Adrenal gland (tissue), 9 donors: ENCODE measurements at regions not wholly inside any gene's neighbourhood (a gene's known extent, or its start where the extent isn't known, plus 50 kb on each side); places are given as distances from the start of the nearest gene placed in this dataset.

Experiments used
- DNase-seq, 7 donors: peaks; one replicate each; pipeline ENCODE4 v3.0.0-alpha.2; 2019 to 2020
- H3K27ac ChIP-seq, 5 donors: fragments of 200-600 bp; sonication (generic) in 4 of 5; 1 replicate in 3 of 5; 2 replicates in 2 of 5; pipeline versions ENCODE4 v1.5.1 to v1.8.0; 2016 to 2020; ENCODE audit warnings: mild to moderate bottlenecking in 1 of 5
- H3K27me3 ChIP-seq: fragments of 200-600 bp; 2 replicates; pipeline ENCODE4 v1.8.0; 2021
- H3K36me3 ChIP-seq, 2 donors: fragments of 200-600 bp; replicated peaks in 1 of 2; 1 replicate in 1 of 2; 2 replicates in 1 of 2; pipeline versions ENCODE4 v1.5.1 to v1.8.0; 2018 to 2022
- H3K4me1 ChIP-seq, 2 donors: fragments of 200-600 bp; replicated peaks in 1 of 2; 1 replicate in 1 of 2; 2 replicates in 1 of 2; pipeline versions ENCODE4 v1.5.1 to v1.8.0; 2018 to 2021
- H3K4me3 ChIP-seq, 4 donors: fragments of 200-600 bp; sonication (generic) in 3 of 4; one replicate each; pipeline ENCODE4 v1.5.1; 2016 to 2018
- H3K9me3 ChIP-seq, 3 donors: fragments of 200-600 bp; sonication (generic) in 1 of 3; replicated peaks in 1 of 3; 1 replicate in 2 of 3; 2 replicates in 1 of 3; pipeline versions ENCODE4 v1.5.1 to v1.8.0; 2016 to 2021
- POLR2A ChIP-seq, 2 donors: fragments of 450-650 bp; IDR thresholded peaks; one replicate each; pipeline ENCODE4 v1.6.1; 2017; ENCODE audit warnings: antibody characterized with exemption in 2 of 2, mild to moderate bottlenecking in 2 of 2, moderate library complexity in 1 of 2
- whole genome bisulfite sequencing, 4 donors: extraction: QIAGEN DNeasy Blood & Tissue Kit in 2 of 4; methylation state at CpG; one replicate each; pipeline versions ENCODE4 v1.1.5 to v1.1.7; 2013 to 2017; 5-methylcytosine and 5-hydroxymethylcytosine counted together
- intact Hi-C, 2 donors: fragments of 100-400 bp; cut with DNase I; formaldehyde crosslinking; loops; one replicate each; pipeline versions ENCODE4 v1.14.1 to v1.15.0; 2022 to 2023
- TF ChIP-seq, protein P1 (sequence below), 6 experiments: fragments of 450-650 bp in 4 of 6; fragments of 200-600 bp in 2 of 6; sonication (generic) in 1 of 6; IDR thresholded peaks; 1 replicate in 5 of 6; 2 replicates in 1 of 6; pipeline versions ENCODE4 v1.5.1 to v1.8.0; 2016 to 2021; ENCODE audit warnings: antibody characterized with exemption in 6 of 6, mild to moderate bottlenecking in 2 of 6, moderate library complexity in 1 of 6
- donor health status: healthy with polysubstance abuse.
- donor health status: Bipolar disorder and iron deficiency.
- donor health status: DM: yes; HTN: yes; CAD: no.
- donor health status: DM: no; HTN: no; CAD: no.
- donor health status: DM: no; HTN: no; CAD: no.

DNA sequence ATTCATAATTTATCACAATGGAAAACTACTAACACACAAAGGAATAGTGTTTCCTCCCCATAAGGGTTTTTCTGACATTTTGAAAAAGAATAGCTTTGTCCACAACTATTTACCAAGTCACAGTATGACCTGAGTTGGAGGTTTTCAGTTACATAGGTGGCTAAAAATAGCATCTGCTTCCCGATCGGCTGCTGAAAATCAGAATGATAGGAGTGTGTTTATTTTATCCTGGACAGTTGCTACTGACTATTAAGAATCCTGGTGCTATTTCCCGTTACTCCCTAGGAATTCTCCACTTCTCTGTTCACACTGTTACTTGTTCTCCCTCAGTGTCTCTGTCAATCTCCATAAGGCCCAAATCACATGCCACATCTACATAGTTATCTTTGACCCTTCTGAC, 353.9 kb upstream of the RARB start:
- H3K4me3 ChIP-seq = no peak overlapping the region
- no peaks in the 10 kb centered on the region for H3K27me3 ChIP-seq
- no peaks in the 10 kb centered on the region for H3K4me1 ChIP-seq
- no peaks in the 10 kb centered on the region for H3K9me3 ChIP-seq
- 13 to 31% (median 18%) methylated on average over 3 of the region's 3 CpGs for WGBS, 4 donors
- H3K27ac ChIP-seq = no peak overlapping the region
- H3K36me3 ChIP-seq = no peaks in the 10 kb centered on the region
- intact Hi-C loops = no loop called here
- DNase-seq = no peak
- TF ChIP-seq POLR2A (IDR thresholded peaks at IDR 0.05) = no peak
- TF ChIP-seq, protein P1, sequence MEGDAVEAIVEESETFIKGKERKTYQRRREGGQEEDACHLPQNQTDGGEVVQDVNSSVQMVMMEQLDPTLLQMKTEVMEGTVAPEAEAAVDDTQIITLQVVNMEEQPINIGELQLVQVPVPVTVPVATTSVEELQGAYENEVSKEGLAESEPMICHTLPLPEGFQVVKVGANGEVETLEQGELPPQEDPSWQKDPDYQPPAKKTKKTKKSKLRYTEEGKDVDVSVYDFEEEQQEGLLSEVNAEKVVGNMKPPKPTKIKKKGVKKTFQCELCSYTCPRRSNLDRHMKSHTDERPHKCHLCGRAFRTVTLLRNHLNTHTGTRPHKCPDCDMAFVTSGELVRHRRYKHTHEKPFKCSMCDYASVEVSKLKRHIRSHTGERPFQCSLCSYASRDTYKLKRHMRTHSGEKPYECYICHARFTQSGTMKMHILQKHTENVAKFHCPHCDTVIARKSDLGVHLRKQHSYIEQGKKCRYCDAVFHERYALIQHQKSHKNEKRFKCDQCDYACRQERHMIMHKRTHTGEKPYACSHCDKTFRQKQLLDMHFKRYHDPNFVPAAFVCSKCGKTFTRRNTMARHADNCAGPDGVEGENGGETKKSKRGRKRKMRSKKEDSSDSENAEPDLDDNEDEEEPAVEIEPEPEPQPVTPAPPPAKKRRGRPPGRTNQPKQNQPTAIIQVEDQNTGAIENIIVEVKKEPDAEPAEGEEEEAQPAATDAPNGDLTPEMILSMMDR (IDR thresholded peaks at IDR 0.05) = no peak

DNA sequence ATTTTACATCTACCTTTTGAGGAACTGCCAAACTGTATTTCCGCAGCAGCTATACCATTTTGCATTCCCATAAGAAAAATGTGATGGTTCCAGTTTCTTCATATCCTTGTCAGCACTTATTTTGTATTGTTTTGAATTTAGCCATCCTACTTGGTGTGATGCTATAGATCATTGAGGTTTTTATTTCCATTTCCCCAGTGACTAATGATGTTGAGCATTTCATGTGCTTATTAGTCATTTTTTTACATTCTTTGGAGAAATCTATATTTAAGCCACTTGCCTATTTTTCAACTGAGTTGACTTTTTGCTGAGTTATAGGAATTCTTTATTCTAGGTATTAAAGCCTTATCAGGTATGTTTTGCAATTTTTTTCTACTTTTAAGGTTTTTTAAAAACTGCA, 347.6 kb upstream of the RARB start:
- 84 to 87% (median 87%) methylated on average over 1 of the region's 1 CpG for WGBS, 4 donors
- no peak for DNase-seq
- intact Hi-C loops = no loop called here

DNA sequence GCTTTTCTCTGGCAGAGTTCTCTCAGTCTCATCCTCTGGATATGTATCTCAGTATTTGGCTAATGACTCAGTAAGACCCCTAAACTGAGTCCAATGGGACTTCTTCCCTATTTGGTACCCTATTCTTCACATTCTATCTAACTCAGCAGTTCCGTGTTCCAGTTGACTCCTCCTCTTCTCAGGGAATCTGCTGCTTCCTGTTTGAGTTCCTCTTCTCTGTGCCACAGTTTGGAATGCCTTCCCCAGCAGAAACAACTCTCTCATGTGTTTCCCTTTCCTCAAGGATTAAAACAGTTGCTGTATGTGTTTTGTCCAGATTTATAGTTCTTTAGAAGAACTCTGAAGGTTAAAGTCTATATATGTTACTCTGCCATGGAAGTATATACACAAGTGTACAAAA, 344.0 kb upstream of the RARB start:
- Histone ChIP-seq H3K36me3 (no peaks in the 10 kb centered on the region), H3K27me3 (no peaks in the 10 kb centered on the region), H3K27ac (no peak overlapping the region), H3K9me3 (no peaks in the 10 kb centered on the region), H3K4me3 (no peak overlapping the region), H3K4me1 (no peaks in the 10 kb centered on the region)
- intact Hi-C loops = no loop called here
- TF ChIP-seq, protein P1 (IDR thresholded peaks at IDR 0.05) = no peak
- TF ChIP-seq POLR2A (IDR thresholded peaks at IDR 0.05) = no peak
- 24 to 39% (median 31%) methylated on average over 1 of the region's 1 CpG for WGBS, 4 donors
- no peak for DNase-seq

More for the DNA sequence above, 347.6 kb upstream of the RARB start:
- no peaks in the 10 kb centered on the region for H3K36me3 ChIP-seq
- H3K4me3 ChIP-seq = no peak overlapping the region
- no peaks in the 10 kb centered on the region for H3K9me3 ChIP-seq
- H3K27me3 ChIP-seq = no peaks in the 10 kb centered on the region
- H3K27ac ChIP-seq = no peak overlapping the region
- no peak for TF ChIP-seq POLR2A (IDR thresholded peaks at IDR 0.05)
- TF ChIP-seq, protein P1 (IDR thresholded peaks at IDR 0.05) = no peak
- H3K4me1 ChIP-seq = no peaks in the 10 kb centered on the region

DNA sequence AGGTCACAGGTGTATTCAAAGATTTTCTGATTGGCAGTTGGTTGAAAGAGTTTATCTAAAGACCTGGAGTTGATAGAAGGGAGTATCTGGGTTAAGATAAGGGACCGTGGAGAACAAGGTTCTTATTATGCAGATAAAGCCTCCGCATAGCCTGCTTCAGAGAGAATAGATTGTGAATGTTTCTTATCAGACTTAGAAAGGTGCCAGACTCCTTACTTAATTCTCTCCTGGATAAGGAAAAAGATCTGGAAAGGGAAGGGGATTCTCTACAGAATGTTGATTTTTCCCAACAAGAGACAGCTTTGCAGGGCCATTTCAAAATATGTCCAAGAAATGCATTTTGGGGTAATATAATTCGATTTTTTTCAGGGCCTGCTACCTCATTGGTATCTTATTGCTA, 341.3 kb upstream of the RARB start:
- TF ChIP-seq, protein P1 (IDR thresholded peaks at IDR 0.05) = no peak
- no peak for TF ChIP-seq POLR2A (IDR thresholded peaks at IDR 0.05)
- Histone ChIP-seq H3K4me3 (no peak overlapping the region), H3K27me3 (no peaks in the 10 kb centered on the region), H3K4me1 (no peaks in the 10 kb centered on the region), H3K36me3 (no peaks in the 10 kb centered on the region), H3K27ac (no peak overlapping the region), H3K9me3 (no peaks in the 10 kb centered on the region)
- no peak for DNase-seq
- WGBS, 4 donors = 62 to 75% (median 64%) methylated on average over 3 of the region's 3 CpGs
- intact Hi-C loops = no loop called here
